ENCODE measurements at regions not wholly inside any gene's neighbourhood (a gene's known extent, or its start where the extent isn't known, plus 50 kb on each side); places are given as distances from the start of the nearest gene placed in this dataset.

GRCh38 chr2:220194630-220195584 is 567.5 kb downstream of the SLC4A3 start:
- TF ChIP-seq EP300 (IDR thresholded peaks at IDR 0.05; ENCODE audit: low read depth) (no peak), CTCF (IDR thresholded peaks at IDR 0.05) (no peak)

Data from transverse colon (tissue), 3 donors.